GM19463 (cell line): ENCODE measurements at regions not wholly inside any gene's neighbourhood (a gene's known extent, or its start where the extent isn't known, plus 50 kb on each side); places are given as distances from the start of the nearest gene placed in this dataset.
"Not testable (repeated sequence)": the region's sequence is repeated elsewhere in the genome, so short reads cannot be mapped to it uniquely, and the experiment has no call there.

Experiments used
- ATAC-seq: cut with Tn5 transposase; IDR thresholded peaks from one replicate; pipeline ENCODE4 v1.9.1; 2021; ENCODE audit warnings: mild to moderate bottlenecking, moderate library complexity; ENCODE audit not compliant: unreplicated experiment

DNA sequence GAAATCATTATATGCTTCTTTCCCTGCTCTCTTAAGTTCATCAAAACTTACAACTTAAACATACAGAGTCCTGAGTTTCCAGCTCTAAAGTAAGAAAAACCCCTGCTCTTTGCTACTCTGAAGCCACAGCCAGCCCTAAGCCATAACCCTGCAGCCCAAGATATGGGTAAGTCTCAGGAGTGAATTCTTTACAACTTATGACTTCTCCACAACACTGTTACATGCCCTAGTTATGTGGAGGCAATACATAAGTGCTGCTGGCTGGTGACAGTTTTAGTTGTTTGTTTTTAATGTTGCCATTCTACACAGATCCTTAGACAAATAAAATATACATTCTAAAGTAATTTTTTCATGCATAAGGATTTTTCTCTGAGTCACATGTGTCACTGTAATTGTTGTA, 100.2 kb downstream of the FBXO8 start:
- no peak for ATAC-seq

GRCh38 chr4:174181827-174182226, 101.6 kb downstream of the FBXO8 start:
- ATAC-seq, result no peak

- ATAC-seq, result no peak
Measured at GRCh38 chr4:174177536-174177935, 105.9 kb downstream of the FBXO8 start.

GRCh38 chr4:174175836-174176235, 107.6 kb downstream of the FBXO8 start:
- not testable (repeated sequence) for ATAC-seq

GRCh38 chr4:174173360-174173759, 110.1 kb downstream of the FBXO8 start:
- ATAC-seq, result no peak

DNA sequence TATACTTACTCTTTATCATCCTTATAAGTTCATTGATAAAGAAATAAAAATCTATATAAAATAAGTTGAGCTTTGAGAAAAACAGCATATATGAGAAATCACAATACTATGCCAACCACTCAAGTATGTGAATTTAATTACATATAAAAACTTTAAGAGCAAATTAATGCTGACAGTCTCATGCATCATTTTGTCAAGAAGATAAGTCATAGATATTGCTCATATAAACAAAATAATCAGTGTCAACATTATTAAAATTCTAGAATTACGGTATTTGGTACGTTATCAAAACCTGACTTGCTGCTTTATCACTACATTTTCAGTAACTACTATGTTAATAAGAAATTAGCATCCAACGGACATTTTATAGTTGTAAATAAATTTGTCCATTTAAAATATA, 111.2 kb downstream of the FBXO8 start:
- no peak for ATAC-seq

- no peak for ATAC-seq
Measured at GRCh38 chr4:174170906-174171305, 112.6 kb downstream of the FBXO8 start.

DNA sequence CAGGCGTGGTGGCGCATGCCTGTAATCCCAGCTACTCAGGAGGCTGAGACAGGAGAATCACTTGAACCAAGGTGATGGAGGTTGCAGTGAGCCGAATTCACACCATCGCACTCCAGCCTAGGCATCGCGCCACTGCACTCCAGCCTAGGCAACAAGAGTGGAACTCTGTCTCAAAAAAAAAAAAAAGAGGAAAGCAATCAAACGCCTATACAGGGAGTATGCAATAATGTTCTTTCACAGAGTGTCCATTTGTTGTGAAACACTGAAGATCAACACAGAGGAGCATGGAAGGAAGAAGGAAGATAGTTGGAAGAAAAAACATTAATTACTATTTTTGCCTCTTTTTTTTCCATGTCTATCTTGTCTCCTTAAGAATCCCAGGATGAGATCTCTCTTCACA, 113.4 kb downstream of the FBXO8 start:
- ATAC-seq, result no peak

DNA sequence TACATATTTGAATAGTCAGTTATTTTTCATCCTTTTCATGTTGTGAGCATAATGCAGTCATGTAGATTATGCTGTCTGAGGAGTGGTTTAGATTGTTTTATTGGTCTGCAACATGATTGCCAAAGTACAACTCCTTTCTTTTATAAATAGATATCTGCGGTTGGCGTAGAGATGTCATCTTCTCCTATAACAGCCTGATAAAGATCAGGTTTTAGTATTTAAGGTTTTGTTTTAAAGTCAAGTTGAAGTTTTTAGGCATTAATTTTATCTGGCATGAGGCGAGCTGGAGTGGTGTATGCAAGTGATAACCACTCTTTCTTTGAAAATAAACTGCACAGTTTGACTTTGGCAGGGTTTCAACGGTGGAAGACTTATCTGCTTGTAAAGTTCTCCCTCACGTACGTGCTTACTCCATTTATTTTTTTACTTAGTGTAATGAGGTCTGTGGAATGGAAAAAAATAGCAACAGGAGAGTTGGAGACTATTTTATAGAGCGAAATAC, 126.3 kb downstream of the FBXO8 start:
- no peak for ATAC-seq

GRCh38 chr4:174156239-174156826, 127.1 kb downstream of the FBXO8 start:
- ATAC-seq, result peak; percentile 88

DNA sequence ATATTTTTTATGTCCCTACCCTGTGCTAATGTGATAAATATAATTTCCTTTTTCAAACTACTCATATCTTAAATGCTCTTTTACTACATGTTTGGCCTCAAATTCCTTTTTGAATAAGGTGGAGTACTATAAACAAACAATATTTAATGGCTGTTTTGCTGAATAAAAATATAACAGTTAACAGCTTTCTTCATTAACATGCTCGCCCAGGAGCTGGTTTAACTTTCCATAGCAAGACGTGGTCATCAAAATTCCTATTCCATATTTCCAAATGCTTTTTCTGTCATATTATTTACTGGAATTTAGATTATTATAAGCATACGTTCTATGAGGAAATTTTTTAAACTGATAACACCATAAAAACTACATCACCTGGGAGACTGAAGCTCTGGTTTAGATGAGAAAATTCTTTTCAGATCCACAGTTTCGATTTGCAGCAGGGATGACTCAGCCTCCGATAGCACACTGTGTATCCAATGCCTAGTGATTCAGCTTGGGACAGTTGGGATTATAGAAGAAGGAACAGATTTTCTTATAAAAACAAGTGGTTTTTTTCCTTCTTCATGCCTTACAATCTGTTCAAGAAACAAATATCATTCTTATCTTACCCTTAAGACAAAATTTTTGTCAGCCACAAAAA, 129.1 kb downstream of the FBXO8 start:
- ATAC-seq, result no peak

DNA sequence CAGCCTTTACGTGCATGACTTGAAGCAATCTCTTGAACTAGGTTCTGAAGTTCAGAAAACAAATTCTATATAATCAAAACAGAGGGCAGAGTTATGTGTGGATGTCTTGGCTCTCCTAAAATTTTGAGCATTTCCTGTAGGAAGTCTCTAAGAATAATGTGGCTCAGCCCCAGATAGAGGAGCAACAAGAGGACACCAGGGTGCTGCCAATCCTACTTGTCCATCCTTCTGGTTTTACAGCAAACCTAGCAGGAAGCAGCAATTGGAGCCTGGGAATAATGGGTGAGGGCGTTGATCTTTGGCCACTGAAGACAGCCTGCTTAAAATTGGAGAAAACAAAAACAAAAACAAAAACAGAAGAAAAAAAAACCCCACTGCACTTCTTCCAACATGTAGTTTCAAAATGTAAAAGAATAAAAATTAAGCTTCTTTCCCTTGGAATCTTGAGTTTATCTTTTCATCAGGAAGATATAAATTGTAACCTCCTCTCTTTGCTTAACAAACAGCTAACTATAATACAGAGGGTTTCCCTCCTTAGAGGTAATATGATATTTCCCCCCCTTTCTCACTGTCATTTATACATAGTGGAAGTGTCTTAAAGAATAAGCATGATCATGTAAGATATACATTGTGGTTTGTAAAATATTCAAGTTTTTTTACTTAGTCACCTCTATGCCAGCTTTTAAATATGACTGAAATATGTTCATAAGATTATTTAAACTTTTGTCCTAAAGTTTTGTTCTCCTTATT, 130.6 kb downstream of the FBXO8 start:
- no peak for ATAC-seq

GRCh38 chr4:174147863-174148262, 135.6 kb downstream of the FBXO8 start:
- ATAC-seq, result no peak

DNA sequence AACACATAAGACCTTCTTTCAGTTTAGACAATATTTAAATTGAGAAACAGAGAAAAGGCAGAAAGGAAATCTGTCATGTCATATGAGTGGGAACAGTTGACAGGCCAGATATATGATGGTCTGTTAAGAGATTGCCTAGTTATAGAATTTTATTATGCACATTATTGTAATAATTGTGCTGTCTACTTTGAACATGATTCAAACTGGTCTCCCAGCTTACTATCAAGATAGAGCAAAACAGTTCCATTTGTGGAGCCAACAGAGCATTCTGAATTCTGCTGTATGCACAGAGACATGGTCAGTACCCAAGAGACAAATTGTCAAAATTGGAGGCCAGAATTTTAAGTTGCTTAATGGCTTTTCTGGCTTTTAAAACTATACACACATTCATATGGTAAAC, 139.4 kb downstream of the FBXO8 start:
- ATAC-seq, result no peak

- no peak for ATAC-seq
Measured at GRCh38 chr4:174141876-174142275, 141.6 kb downstream of the FBXO8 start.

DNA sequence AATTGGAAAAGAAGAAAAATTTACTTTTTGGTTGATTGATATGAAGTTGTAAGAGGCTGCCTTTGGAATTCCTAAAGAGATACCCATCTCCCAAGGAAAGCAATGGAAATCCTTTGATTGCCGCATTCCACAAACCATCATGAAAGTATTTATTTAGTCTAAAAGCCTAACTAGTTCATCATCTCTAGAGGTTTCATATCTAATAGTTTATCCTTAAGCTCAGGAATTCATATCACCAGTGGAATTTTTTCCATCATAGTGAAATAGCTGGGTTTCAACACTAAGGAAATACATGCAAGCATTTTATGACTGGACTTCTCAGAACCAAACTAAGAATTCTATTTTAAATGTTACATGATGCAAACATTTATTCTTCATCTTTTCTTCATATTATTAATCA, 144.9 kb downstream of the FBXO8 start:
- ATAC-seq, result no peak

DNA sequence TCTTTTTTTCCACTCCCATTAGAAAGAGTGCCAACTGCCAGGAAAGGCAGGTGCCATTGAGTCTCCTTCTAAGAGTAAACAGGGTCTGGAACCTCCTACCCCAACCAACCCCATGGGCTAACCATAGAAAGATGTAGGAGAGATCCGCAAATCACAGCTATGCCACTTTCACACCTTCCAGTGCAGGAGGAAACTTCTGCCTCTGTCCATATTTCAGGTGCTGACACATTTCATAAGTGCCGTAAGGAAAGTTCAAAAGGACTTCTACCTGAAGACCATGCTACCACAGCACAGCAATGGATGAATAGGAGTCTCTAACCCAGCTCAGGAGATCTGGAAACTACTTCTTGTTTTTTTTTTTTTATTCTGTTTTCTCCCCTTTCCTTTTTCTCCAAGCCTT, 145.8 kb downstream of the FBXO8 start:
- no peak for ATAC-seq

DNA sequence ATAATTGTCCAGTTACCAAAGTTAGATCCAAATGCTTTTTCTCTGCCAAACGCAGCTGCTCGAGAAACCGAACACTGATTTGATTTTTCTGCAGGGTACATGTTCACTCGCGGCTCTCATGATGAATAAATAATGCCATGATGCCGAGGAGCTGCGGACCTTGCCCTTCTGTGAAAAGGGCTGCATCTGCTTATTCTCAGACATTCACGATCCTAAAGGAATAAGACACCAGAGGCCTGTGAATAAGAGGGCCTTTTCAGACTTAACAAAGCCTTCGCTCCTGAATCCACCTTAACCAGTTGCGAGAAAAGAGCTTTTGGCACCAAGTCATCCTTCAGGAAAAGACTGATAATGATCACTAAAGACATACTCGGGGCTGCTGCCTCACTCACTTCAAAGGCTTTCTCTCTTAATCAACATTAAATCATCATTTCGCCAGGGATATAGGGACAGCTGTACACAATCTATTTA, 147.5 kb downstream of the FBXO8 start:
- no peak for ATAC-seq

DNA sequence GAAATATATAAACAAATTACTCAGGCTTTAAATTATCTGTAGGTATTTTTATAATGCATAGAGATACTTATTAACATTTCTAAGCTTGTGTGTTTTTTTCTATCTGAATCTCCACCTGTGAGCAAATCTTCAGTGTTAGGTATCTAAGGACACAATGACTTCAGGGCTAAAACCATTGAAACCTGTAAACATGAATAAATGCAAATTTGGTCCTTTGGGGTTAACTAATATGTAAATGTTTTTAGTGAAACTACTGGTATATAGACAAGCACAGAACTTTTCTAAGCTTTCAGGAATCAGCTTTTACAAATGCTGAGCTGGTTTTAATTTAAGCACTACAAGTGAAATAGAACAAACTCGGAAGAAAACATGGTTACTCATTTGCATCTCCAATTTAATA, 147.9 kb downstream of the FBXO8 start:
- no peak for ATAC-seq

DNA sequence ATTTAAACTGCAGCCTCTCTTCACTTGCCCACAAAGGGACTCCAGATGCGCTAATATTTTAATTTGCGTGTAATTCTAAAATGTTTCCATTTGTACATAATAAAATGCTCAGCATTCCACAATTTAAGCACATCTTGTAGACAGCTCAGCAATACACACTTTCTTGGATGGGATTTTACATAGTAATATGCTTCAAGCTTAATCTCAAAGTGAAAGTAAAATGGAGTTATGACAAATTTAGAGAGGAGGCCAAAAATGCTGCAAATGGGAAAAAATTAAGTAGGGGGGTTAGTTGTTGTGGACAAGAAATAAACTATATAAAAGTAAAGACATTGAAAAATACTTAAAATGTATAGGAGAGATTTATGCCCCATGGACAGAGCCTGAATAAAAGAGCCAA, 149.1 kb downstream of the FBXO8 start:
- ATAC-seq, result no peak

- no peak for ATAC-seq
Measured at GRCh38 chr4:174133551-174133950, 149.9 kb downstream of the FBXO8 start.

DNA sequence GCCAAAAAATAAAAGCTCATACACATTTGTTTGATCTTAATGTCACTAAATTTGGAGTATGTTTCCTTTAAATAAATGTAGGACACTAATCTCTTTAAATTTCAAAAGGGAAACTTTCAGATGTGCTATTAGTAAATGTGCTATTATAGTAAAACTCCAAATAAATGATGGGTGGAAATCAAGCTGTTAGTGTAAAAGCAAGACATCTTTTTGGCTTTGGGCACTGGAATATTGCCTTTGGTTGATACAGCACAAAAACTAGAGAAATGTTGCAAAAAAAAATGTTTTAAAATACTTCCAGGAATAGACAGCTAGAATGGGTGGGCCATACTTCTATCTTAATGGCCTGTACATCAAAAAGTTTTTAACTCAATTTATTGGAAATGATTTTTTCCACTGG, 151.6 kb downstream of the FBXO8 start:
- no peak for ATAC-seq
